Right hindlimb (tissue), 1 donor: ENCODE measurements at regions not wholly inside any gene's neighbourhood (a gene's known extent, or its start where the extent isn't known, plus 50 kb on each side); places are given as distances from the start of the nearest gene placed in this dataset.
"Not testable (repeated sequence)": the region's sequence is repeated elsewhere in the genome, so short reads cannot be mapped to it uniquely, and the experiment has no call there.

Experiments used
- DNase-seq: peaks from one replicate; pipeline ENCODE4 v3.0.0-alpha.2; 2018

GRCh38 chr16:31703526-31704128 lies 170.0 kb upstream of the ZNF267 start:
- no peak for DNase-seq

GRCh38 chr16:31704138-31704537 lies 169.5 kb upstream of the ZNF267 start:
- no peak for DNase-seq

- DNase-seq, result no peak
These were observed 168.2 kb upstream of the ZNF267 start for GRCh38 chr16:31705371-31705770.

- no peak for DNase-seq
These were observed 167.3 kb upstream of the ZNF267 start for GRCh38 chr16:31706318-31706717.

GRCh38 chr16:31706925-31707324 lies 166.7 kb upstream of the ZNF267 start:
- no peak for DNase-seq

- DNase-seq, result no peak
These were observed 165.8 kb upstream of the ZNF267 start for GRCh38 chr16:31707743-31708335.

GRCh38 chr16:31708348-31708747 lies 165.3 kb upstream of the ZNF267 start:
- no peak for DNase-seq

GRCh38 chr16:31709181-31709580 lies 164.4 kb upstream of the ZNF267 start:
- no peak for DNase-seq

GRCh38 chr16:31710134-31710533 lies 163.5 kb upstream of the ZNF267 start:
- no peak for DNase-seq

- no peak for DNase-seq
These were observed 162.7 kb upstream of the ZNF267 start for GRCh38 chr16:31710880-31711279.

- no peak for DNase-seq
These were observed 162.2 kb upstream of the ZNF267 start for GRCh38 chr16:31711344-31711845.

- DNase-seq, result peak; percentile 25
These were observed 161.5 kb upstream of the ZNF267 start for GRCh38 chr16:31712064-31712540.

- DNase-seq, result peak; percentile 95
These were observed 160.3 kb upstream of the ZNF267 start for GRCh38 chr16:31713071-31713944.

GRCh38 chr16:31713945-31714902 lies 159.4 kb upstream of the ZNF267 start:
- peak; percentile 26 for DNase-seq

GRCh38 chr16:31714903-31715504 lies 158.6 kb upstream of the ZNF267 start:
- no peak for DNase-seq

GRCh38 chr16:31715915-31716314 lies 157.7 kb upstream of the ZNF267 start:
- DNase-seq, result no peak

- DNase-seq, result no peak
These were observed 154.6 kb upstream of the ZNF267 start for GRCh38 chr16:31718998-31719397.

- DNase-seq, result no peak
These were observed 146.1 kb upstream of the ZNF267 start for GRCh38 chr16:31727553-31727952.

- DNase-seq, result no peak
These were observed 139.3 kb upstream of the ZNF267 start for GRCh38 chr16:31734265-31734664.

GRCh38 chr16:31745098-31745497 lies 128.5 kb upstream of the ZNF267 start:
- DNase-seq, result not testable (repeated sequence)

- no peak for DNase-seq
These were observed 127.7 kb upstream of the ZNF267 start for GRCh38 chr16:31745900-31746299.
